GM18867 (cell line): ENCODE measurements at regions not wholly inside any gene's neighbourhood (a gene's known extent, or its start where the extent isn't known, plus 50 kb on each side); places are given as distances from the start of the nearest gene placed in this dataset.

Experiments
- ATAC-seq: cut with Tn5 transposase; IDR thresholded peaks from one replicate; pipeline ENCODE4 v1.9.1; 2021; ENCODE audit warnings: mild to moderate bottlenecking, moderate library complexity; ENCODE audit not compliant: unreplicated experiment

DNA sequence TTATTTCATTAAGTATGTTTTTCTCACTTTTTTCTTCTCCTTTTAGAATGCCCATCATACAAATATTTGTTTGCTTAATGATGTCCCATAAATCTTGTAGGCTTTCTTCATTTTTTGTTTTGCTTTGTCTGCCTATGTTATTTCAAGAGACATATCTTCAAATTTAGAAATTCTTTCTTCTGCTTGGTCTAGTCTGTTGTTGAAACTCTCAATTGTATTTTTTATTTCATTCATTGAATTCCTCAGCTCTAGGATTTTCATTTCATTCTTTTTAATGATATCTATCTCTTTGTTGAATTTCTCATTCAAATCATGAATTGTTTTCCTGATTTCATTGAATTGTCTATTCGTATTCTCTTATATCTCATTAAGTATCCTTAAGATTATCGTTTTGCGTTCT, 125.1 kb upstream of the VIPR2 start:
- ATAC-seq = no peak

- no peak for ATAC-seq
Measured at GRCh38 chr7:159263430-159263829, 118.8 kb upstream of the VIPR2 start.

- ATAC-seq = no peak
Measured at GRCh38 chr7:159253657-159254056, 109.0 kb upstream of the VIPR2 start.

GRCh38 chr7:159250471-159250870, 105.8 kb upstream of the VIPR2 start:
- no peak for ATAC-seq

GRCh38 chr7:159249671-159250070, 105.0 kb upstream of the VIPR2 start:
- no peak for ATAC-seq

- no peak for ATAC-seq
Measured at GRCh38 chr7:159247910-159248309, 103.2 kb upstream of the VIPR2 start.

DNA sequence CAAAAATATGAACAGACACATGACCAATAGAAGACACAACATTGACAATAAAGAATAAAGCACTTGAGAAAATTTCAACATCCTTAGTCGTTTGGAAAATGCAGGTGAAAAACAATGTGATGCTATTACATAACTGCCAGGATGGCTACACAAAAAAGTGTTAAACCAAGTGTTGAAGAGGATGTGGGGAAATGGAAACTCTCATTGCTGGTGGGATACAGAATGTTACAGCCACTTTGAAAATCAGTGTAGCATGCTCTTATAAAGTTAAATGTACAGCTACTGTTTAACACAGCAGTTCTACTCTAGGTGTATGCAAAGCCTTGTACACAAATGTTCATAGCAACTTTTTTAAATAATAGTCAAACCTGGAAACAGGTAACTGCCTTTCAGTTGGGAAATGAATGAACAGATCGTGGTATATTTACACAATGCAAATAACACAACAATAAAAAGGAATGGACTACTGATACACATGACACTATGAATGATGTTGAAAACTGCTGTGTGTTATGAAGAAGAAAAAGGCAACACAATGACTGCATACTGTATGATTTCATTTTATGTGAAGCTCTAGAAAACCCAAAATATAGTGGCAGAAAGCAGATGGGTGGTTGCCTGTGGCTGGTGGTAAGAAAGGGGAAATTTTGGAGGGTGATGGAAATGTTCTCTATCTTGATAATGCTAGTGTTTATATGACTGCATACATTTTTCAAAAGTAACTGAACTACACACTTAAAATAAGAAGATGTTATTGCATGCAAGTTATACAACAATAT, 102.2 kb upstream of the VIPR2 start:
- no peak for ATAC-seq

- ATAC-seq = no peak
Measured at GRCh38 chr7:159240962-159241361, 96.3 kb upstream of the VIPR2 start.

DNA sequence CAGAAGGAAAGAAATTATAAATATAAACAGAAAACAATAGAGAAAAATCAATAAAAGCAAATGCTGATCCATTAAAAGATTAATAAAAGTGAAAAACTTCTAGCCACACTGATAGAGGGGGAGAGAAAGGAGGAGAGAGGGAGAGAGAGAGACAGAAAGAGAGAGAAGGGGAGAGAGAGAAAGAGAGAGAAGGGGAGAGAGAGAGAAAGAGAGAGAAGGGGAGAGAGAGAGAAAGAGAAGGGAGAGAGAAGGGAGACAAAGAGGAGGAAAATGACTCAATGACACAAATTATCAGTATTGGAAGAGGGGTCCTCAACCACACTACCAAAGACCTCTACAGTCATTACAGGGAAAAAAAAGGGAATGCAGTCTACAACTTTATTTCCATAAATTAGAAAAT, 94.4 kb upstream of the VIPR2 start:
- ATAC-seq = no peak

DNA sequence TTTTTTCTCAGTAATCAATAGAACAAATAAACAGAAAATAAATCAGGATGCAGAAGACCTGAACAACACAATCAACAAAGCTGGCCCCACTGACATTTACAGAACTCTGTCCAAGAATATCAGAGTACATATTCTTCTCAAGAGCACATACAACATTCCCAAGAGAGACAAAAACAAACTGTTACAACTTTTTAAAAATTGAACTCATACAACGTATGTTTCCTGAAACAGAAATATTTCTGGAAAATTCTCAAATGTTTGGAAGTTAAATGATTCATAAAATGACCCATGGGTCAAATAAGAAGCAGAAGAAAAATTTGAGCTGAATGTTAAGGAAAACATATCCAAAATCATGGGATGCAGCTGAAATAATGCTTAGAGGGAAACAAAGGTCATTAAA, 93.9 kb upstream of the VIPR2 start:
- ATAC-seq = no peak

DNA sequence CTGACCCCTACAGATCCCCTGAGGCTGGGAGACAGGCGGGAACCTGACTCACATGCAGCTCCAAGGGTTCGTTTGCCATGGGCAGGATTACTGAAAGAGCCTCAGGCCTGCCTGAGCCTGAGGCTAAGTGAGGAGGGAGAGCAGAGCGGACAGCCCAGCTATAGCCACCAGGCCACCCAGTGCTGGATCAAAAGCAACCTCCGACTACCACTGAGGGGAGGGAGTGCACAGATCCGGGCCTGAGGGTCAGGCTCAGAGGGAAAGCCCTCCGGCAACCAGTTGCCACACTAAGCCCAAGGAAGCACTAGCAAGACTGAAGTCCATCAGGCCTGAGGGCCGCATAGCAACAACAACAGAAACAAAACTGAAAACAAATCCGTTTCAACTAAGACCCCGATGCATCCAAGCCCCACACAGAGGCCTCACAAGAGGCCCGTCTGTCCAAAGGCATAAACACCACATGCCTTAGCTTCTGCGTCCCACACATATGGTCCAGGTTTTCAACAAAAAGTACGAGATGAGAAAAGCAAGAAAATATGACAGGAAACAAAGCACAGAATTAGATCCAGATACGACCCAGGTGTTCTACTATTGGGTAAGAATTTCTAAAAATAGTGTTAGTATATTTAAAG, 92.5 kb upstream of the VIPR2 start:
- ATAC-seq = no peak

GRCh38 chr7:159231017-159231416, 86.3 kb upstream of the VIPR2 start:
- no peak for ATAC-seq

GRCh38 chr7:159229683-159230475, 85.2 kb upstream of the VIPR2 start:
- no peak for ATAC-seq

GRCh38 chr7:159227433-159227832, 82.8 kb upstream of the VIPR2 start:
- no peak for ATAC-seq

GRCh38 chr7:159226011-159226702, 81.5 kb upstream of the VIPR2 start:
- no peak for ATAC-seq

- no peak for ATAC-seq
Measured at GRCh38 chr7:159218607-159219006, 73.9 kb upstream of the VIPR2 start.

- ATAC-seq = no peak
Measured at GRCh38 chr7:159218170-159218569, 73.5 kb upstream of the VIPR2 start.

- no peak for ATAC-seq
Measured at GRCh38 chr7:159215076-159215475, 70.4 kb upstream of the VIPR2 start.

- no peak for ATAC-seq
Measured at GRCh38 chr7:159213253-159213652, 68.6 kb upstream of the VIPR2 start.

GRCh38 chr7:159212226-159212625, 67.6 kb upstream of the VIPR2 start:
- ATAC-seq = no peak

- no peak for ATAC-seq
Measured at GRCh38 chr7:159211540-159212182, 67.0 kb upstream of the VIPR2 start.
